Activated CD4-positive, alpha-beta T cell treated with anti-CD3 and anti-CD28 coated beads, Interleukin-2, amount 10 ng/mL, durations not matched to agents 24 days and 14 days (primary cell): ENCODE measurements at regions not wholly inside any gene's neighbourhood (a gene's known extent, or its start where the extent isn't known, plus 50 kb on each side); places are given as distances from the start of the nearest gene placed in this dataset.
"Not testable (repeated sequence)": the region's sequence is repeated elsewhere in the genome, so short reads cannot be mapped to it uniquely, and the experiment has no call there.

Experiments used
- DNase-seq: peaks from one replicate; pipeline ENCODE4 v3.0.0; 2022
- H3K27ac Mint-ChIP-seq: one replicate; pipeline ENCODE4 v1.8.0; 2022; ENCODE audit warnings: mild to moderate bottlenecking, mixed read lengths
- H3K27me3 Mint-ChIP-seq: one replicate; pipeline ENCODE4 v1.8.0; 2022; ENCODE audit warnings: mixed read lengths
- H3K36me3 Mint-ChIP-seq: one replicate; pipeline ENCODE4 v1.8.0; 2022; ENCODE audit warnings: low read depth, mild to moderate bottlenecking, mixed read lengths
- H3K4me1 Mint-ChIP-seq: one replicate; pipeline ENCODE4 v1.8.0; 2021; ENCODE audit warnings: mixed read lengths
- H3K4me3 Mint-ChIP-seq: one replicate; pipeline ENCODE4 v1.8.0; 2022; ENCODE audit warnings: mild to moderate bottlenecking, moderate library complexity, mixed read lengths
- H3K9me3 Mint-ChIP-seq: one replicate; pipeline ENCODE4 v1.8.0; 2021; ENCODE audit warnings: mixed read lengths
- intact Hi-C: fragments of 100-400 bp; cut with micrococcal nuclease; formaldehyde crosslinking; loops from one replicate; pipeline ENCODE4 v1.15.1; 2023

DNA sequence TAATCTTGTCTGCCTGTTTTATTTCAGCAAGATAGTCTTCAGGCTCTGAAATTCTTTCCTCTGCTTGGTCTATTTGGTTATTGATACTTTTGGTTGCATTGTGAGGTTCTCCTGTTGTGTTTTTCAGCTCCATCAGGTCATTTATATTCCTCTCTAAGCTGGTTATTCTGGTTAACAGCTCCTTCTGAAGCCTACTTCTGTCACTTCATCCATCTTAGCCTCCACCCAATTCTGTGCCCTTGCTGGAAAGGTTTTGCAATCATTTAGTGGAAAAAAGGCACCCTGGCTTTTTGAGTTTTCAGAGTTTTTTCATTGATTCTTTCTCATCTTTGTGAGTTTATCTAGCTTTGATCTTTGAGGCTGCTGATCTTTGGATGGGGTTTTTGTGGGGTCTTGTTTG lies 647.7 kb downstream of the SPRY1 start:
- Mint-ChIP-seq H3K4me1 (no peaks in the 10 kb centered on the region), H3K36me3 (no peaks in the 10 kb centered on the region), H3K9me3 (no peaks in the 10 kb centered on the region), H3K4me3 (no peak overlapping the region), H3K27ac (no peak overlapping the region), H3K27me3 (no peaks in the 10 kb centered on the region)
- DNase-seq: no peak
- intact Hi-C loops: no loop called here

DNA sequence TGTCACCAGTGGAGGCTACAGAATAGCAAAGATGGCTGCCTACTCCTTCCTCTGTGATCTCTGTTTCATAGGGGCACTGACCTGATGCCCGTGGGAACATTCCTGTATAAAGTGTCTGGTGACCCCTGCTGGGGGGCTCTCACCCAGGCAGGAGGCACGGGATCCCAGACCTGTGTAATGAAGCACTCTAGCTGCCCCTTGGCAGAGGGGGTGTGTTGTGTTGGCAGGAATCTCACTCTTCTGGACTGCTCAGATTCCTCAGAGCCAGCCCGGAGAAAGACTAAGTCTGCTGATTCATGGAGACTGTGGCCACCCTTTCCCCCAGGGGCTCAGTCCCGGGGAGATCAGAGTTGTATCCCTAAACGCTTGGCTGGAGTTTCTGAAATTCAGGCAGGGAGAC lies 648.3 kb downstream of the SPRY1 start:
- intact Hi-C loops: no loop called here
- Mint-ChIP-seq H3K27me3 (no peaks in the 10 kb centered on the region), H3K36me3 (no peaks in the 10 kb centered on the region), H3K4me1 (no peaks in the 10 kb centered on the region), H3K9me3 (no peaks in the 10 kb centered on the region), H3K27ac (no peak overlapping the region), H3K4me3 (no peak overlapping the region)
- no peak for DNase-seq

DNA sequence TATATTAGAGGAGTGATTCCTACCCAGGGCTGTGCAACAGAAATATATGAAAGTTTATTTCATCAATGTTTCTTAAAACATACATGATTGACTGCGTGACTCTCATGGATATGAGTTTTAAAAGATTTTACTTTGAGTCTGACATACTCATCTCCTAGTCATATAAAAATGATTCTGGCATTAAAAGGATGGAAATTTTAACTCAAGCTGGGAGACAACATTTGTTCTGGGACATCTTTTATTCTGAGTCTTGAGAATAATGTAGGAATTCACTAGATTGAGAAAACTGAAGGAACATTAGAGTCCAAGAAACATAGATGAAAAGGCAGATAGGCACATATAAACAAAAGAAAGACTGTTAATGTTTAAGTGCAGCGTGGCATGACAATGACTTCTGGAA lies 649.6 kb downstream of the SPRY1 start:
- Mint-ChIP-seq H3K27ac (no peak overlapping the region), H3K36me3 (no peaks in the 10 kb centered on the region), H3K4me1 (no peaks in the 10 kb centered on the region), H3K27me3 (no peaks in the 10 kb centered on the region), H3K4me3 (no peak overlapping the region), H3K9me3 (no peaks in the 10 kb centered on the region)
- intact Hi-C loops: no loop called here
- no peak for DNase-seq

DNA sequence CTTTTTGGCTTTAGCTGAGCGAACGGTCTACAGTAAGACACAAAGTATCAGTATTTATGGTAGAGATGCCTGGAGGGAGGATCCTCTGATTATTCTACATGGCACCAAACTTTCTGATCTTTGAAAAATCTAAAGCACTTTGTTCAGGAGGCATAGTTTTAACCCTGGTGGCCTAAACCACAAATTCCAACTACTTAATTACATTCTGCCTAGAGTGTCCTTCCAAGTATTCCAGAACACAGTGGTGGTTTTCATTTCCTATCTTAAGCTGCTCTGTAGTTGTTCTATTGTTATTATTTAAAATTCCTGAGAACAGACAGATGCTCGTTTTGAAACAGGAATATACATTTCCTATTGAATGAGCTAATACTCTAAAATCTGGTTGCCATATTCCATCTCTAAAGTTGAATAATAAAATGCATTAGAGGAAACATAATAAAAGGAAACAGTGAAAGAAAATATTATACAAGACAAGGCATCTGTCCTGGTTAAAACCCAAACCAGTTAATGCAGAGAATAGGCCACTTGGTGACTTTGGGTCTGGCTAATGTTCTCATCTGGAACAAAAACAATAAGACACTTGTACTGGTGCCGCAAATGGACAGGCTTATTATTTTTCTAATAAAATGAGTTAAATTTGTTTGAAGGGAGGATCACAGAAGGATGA lies 657.4 kb downstream of the SPRY1 start:
- Mint-ChIP-seq H3K4me3 (no peak overlapping the region), H3K4me1 (no peaks in the 10 kb centered on the region), H3K27me3 (no peaks in the 10 kb centered on the region), H3K36me3 (no peaks in the 10 kb centered on the region), H3K27ac (no peak overlapping the region), H3K9me3 (no peaks in the 10 kb centered on the region)
- no peak for DNase-seq
- intact Hi-C loops: no loop called here

DNA sequence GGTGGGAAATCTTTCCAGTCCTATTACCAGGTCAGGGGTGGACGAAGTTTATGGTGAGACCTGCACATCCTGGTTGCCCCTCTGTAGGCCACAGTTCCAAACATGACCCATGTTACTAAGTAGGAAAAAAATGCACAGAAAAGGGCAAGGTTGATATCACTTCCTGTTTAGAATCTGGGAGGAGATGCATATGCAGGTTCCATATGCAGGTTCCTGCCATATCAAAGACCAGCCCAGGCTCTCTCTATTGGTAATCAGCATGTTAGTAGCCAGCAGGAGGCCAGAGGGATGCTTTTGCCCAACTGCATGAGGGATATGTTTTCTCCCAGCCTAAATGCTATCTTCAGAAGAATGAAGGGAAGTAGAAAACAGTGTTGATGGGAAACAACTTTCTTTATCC lies 657.2 kb downstream of the ANKRD50 start:
- H3K9me3 Mint-ChIP-seq: no peaks in the 10 kb centered on the region
- intact Hi-C loops: no loop called here
- no peaks in the 10 kb centered on the region for H3K4me1 Mint-ChIP-seq
- no peaks in the 10 kb centered on the region for H3K36me3 Mint-ChIP-seq
- H3K4me3 Mint-ChIP-seq: no peak overlapping the region
- no peak overlapping the region for H3K27ac Mint-ChIP-seq
- no peaks in the 10 kb centered on the region for H3K27me3 Mint-ChIP-seq
- no peak for DNase-seq

DNA sequence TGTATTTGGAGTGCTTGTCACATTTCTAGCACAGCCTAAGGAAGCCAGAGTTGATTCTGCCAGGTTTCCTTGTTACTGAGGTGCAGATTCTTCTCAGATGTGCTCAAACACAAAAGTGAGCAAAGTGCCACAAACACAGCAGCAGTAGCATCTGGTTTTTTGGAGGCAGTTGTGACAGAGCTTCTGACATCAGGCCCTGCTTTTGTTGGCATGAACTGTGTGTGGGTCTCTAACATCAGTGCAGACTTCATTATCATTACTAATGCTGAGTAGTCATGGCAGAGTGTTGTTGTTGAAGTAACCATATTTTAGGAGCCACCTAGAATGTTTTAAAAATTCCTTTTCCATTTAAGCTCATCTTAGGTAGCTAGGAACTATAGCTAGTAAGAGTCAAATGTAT lies 656.6 kb downstream of the ANKRD50 start:
- no peak for DNase-seq

DNA sequence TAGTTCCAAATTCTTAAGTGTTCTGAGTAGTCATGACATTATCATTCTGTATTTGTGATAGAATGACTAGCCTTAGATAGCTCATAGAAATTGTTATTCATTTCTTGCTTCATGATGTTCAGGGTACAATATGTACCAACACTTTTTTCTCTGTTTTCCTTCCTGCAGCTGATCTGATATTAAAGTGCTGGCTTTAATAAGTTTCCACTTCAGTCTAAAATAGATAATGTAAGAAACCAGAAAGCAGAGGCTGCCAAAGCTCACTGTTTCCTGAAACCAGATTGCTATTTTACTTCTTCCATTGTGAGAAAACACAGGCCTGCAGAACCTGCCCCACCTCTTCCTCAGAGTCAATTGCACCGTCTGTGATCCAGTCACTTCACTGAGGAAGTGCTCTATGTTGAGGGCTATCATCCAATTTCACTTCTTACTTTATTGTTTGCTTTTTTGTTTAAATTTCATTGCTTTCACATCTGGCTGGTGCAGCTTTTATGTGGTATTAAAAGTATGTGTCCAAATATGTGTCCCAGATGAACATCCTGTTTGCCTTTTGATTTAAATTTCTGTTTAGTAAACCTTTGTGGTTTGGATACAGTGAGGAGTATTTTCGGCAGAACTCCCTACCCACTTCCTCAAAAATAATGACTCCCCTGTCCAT lies 652.1 kb downstream of the ANKRD50 start:
- no peaks in the 10 kb centered on the region for H3K4me1 Mint-ChIP-seq
- intact Hi-C loops: no loop called here
- no peaks in the 10 kb centered on the region for H3K9me3 Mint-ChIP-seq
- no peaks in the 10 kb centered on the region for H3K36me3 Mint-ChIP-seq
- no peak overlapping the region for H3K4me3 Mint-ChIP-seq
- no peak for DNase-seq
- no peaks in the 10 kb centered on the region for H3K27me3 Mint-ChIP-seq
- H3K27ac Mint-ChIP-seq: no peak overlapping the region

More for the DNA sequence above, 656.6 kb downstream of the ANKRD50 start:
- intact Hi-C loops: no loop called here
- Mint-ChIP-seq H3K27ac (no peak overlapping the region), H3K36me3 (no peaks in the 10 kb centered on the region), H3K9me3 (no peaks in the 10 kb centered on the region), H3K27me3 (no peaks in the 10 kb centered on the region), H3K4me3 (no peak overlapping the region), H3K4me1 (no peaks in the 10 kb centered on the region)

DNA sequence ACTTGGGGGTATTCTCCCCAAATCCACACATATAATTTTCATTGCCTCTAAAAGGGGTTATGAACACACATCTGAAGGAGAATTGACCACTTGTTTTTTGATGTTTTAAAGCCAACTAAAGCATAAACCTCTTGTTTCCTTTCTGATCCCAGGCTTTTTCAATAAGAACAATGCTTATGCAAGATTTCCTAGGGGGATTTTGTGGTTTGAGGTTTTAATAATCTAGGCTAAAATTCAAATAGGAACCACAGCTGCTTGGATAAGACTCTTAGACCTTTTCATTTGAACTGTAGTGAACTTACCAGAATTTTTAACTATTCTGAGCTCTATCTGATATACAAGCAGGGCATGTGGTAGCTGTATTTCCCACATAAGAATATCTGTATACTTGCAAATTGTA lies 651.1 kb downstream of the ANKRD50 start:
- no peaks in the 10 kb centered on the region for H3K4me1 Mint-ChIP-seq
- no peak for DNase-seq
- H3K27me3 Mint-ChIP-seq: no peaks in the 10 kb centered on the region
- no peaks in the 10 kb centered on the region for H3K36me3 Mint-ChIP-seq
- H3K4me3 Mint-ChIP-seq: no peak overlapping the region
- no peaks in the 10 kb centered on the region for H3K9me3 Mint-ChIP-seq
- intact Hi-C loops: no loop called here
- no peak overlapping the region for H3K27ac Mint-ChIP-seq

DNA sequence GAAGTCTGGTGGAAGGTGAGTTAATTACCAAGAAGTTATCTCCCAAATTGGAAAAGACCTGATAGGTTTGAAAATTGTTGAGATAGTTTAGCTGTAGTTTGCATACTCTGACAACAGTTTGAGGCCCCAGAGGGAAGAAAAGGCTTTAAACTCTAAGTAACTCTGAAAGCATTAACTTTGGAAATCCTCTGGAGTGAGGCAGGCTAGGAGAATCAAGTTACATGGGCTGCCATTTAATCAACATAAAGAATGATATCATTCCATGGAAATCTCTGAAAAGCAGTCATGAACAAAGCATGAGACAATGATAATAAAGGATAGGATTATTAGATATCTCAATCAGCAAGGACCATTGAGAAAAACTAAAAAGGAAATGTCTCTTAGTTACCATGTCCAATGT lies 647.1 kb downstream of the ANKRD50 start:
- Mint-ChIP-seq H3K9me3 (peaks cover under 1% of the 10 kb centered on the region), H3K27me3 (no peaks in the 10 kb centered on the region)

DNA sequence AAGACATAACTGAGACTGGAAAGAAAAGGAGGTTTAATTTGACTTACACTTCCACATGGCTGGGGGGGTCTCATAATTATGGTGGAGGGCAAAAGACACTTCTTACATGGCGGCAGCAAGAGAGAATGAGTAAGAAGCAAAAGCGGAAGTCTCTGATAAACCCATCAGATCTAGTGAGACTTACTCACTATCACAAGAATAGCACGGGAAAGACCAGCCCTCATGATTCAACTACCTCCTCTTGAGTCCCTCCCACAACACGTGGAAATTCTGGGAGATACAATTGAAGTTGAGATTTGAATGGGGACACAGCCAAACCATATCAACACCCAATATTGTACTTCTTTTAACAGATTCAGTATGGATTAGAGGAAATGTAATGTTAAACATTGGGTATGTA lies 646.6 kb downstream of the ANKRD50 start:
- intact Hi-C loops: no loop called here
- Mint-ChIP-seq H3K27ac (no peak overlapping the region), H3K27me3 (no peaks in the 10 kb centered on the region), H3K4me3 (no peak overlapping the region), H3K36me3 (no peaks in the 10 kb centered on the region), H3K9me3 (peaks cover 6% of the 10 kb centered on the region), H3K4me1 (no peaks in the 10 kb centered on the region)
- no peak for DNase-seq

More for the DNA sequence above, 647.1 kb downstream of the ANKRD50 start:
- intact Hi-C loops: no loop called here
- Mint-ChIP-seq H3K4me3 (no peak overlapping the region), H3K4me1 (no peaks in the 10 kb centered on the region), H3K36me3 (no peaks in the 10 kb centered on the region), H3K27ac (no peak overlapping the region)
- DNase-seq: no peak

DNA sequence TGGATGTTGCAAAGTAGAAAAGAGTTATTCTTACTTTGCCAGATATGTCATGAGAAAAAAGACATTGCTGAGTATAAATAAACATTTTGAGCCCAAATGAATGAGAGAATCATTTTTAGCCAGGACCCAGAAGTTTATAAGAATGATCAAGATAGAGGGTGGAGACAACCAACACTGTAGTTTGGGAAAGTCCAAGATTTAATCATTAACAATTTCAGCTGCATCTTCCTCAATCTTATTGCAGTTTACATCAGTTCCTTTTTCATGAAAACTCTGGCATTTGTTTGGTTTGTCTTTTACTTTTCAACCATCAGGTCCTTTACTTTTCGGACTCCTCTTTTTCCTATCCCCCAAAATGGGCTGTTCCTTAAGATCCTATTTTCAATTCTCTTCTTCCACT lies 645.9 kb downstream of the ANKRD50 start:
- Mint-ChIP-seq H3K27ac (no peak overlapping the region), H3K36me3 (no peaks in the 10 kb centered on the region), H3K4me3 (no peak overlapping the region), H3K4me1 (no peaks in the 10 kb centered on the region), H3K27me3 (no peaks in the 10 kb centered on the region), H3K9me3 (peaks cover 12% of the 10 kb centered on the region)
- DNase-seq: no peak
- intact Hi-C loops: no loop called here

DNA sequence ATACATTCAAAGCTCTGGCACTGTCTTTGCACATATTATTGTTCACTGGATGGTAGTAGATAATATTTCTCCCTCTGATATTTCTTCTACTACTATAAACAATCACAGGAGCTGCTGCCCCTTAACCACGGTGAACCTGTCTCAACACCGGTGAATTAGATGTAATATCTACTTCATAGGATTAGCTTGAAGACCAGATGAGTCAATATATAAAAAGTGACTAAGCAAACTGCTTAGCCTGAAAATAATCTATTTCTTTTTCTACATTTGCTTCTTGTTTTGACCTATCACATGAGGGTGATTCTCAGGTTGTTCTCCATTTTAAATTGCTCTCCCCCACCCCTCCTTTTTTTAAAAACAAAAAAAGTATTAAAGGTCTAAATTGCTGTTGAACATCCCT lies 645.5 kb downstream of the ANKRD50 start:
- Mint-ChIP-seq H3K36me3 (no peaks in the 10 kb centered on the region), H3K27ac (no peak overlapping the region), H3K9me3 (peaks cover 12% of the 10 kb centered on the region), H3K27me3 (no peaks in the 10 kb centered on the region), H3K4me1 (no peaks in the 10 kb centered on the region), H3K4me3 (no peak overlapping the region)
- intact Hi-C loops: no loop called here
- DNase-seq: no peak

DNA sequence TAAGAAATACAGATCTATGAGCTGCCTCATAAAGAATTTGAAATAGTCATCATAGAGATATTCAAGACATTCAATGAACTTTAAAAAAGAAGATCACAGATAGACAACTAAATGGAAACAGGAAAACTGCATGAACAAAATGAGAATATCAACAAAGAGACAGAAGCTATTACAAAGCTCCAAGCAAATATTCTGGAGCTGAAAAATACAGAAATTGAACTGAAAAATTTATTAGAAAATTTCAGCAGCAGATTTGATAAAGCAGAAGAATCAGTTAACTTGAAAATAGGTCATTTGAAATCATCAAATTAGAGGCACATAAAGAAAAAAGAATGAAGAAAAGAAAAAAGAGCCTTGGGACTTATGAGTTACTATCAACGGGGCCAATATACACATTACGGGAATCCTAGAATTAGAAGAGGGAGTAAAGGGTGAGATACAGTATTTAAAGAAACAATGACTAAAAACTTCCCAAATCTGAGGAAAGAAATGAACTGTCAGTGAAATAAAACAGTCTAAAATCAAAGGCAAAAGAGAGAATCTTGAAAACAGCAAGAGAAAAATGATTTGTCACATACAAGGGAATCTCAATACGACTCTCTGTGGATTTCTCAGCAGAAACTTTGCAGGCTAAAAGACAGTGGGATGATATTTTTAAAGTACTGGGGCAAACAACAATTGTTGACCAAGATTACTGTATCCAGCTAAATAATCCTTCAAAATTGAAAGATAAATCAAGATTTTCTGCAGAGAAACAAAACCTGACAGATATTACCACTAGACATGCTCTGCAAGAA lies 641.6 kb downstream of the ANKRD50 start:
- Mint-ChIP-seq H3K4me1 (no peaks in the 10 kb centered on the region), H3K4me3 (no peak overlapping the region), H3K9me3 (peaks cover 17% of the 10 kb centered on the region), H3K36me3 (no peaks in the 10 kb centered on the region), H3K27ac (no peak overlapping the region), H3K27me3 (no peaks in the 10 kb centered on the region)
- intact Hi-C loops: no loop called here
- DNase-seq: no peak

DNA sequence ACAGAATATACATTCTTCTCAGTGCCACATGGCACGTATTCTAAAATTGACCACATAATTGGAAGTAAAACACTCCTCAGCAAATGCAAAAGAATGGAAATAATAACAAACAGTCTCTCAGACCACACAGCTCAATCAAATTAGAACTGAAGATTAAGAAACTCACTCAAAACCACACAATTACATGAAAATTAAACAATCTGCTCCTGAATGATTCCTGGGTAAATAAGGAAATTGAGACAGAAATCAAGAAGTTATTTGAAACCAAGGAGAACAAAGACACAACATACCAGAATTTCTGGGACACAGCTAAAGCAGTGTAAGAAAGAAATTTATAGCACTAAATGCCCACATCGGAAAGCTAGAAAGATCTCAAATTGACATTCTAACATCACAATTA lies 637.3 kb downstream of the ANKRD50 start:
- H3K27ac Mint-ChIP-seq, H3K4me3 Mint-ChIP-seq, H3K27me3 Mint-ChIP-seq, DNase-seq, H3K36me3 Mint-ChIP-seq, intact Hi-C loops, H3K4me1 Mint-ChIP-seq: not testable (repeated sequence)
- peaks cover 17% of the 10 kb centered on the region for H3K9me3 Mint-ChIP-seq
